ENCODE measurements at regions not wholly inside any gene's neighbourhood (a gene's known extent, or its start where the extent isn't known, plus 50 kb on each side); places are given as distances from the start of the nearest gene placed in this dataset.

- TF ChIP-seq GATA2 (IDR thresholded peaks at IDR 0.05; ENCODE audit: low read depth, low read length) (no peak), GATA3 (IDR thresholded peaks at IDR 0.05; ENCODE audit: low read depth, low read length) (no peak)
Measured at GRCh38 chr4:100876546-100876945, 358.7 kb upstream of the EMCN start.

Measured in SH-SY5Y (cell line).